ENCODE measurements at regions not wholly inside any gene's neighbourhood (a gene's known extent, or its start where the extent isn't known, plus 50 kb on each side); places are given as distances from the start of the nearest gene placed in this dataset.

DNA sequence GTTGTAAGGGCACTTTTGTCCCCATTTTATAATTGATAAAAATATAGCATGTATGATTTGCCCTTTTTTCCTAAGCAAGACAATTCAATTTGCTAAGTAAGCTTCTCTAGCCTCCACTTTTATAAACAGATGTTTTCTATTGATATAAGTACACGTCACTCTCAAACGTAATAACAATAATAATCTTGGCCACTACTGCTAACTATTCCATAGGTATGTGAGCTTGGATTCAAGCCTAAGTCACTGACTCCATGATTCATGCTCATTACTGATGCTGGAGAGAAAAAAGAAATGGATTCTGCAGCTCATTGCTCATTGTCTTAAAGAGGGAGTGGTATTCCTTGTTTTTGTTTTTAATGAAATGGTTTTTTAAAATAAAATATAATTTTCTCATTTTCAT is 661.0 kb downstream of the GALC start:
- TF ChIP-seq CTCF (IDR thresholded peaks at IDR 0.05; ENCODE audit: low read length) (no peak), EZH2phosphoT487 (IDR thresholded peaks at IDR 0.05; ENCODE audit: low read length) (no peak)
